NCI-H2029 (cell line): ENCODE measurements at regions not wholly inside any gene's neighbourhood (a gene's known extent, or its start where the extent isn't known, plus 50 kb on each side); places are given as distances from the start of the nearest gene placed in this dataset.

Experiments
- DNase-seq: peaks from one replicate; lab custom pipeline; 2025; lab: John Stamatoyannopoulos, UW

DNA sequence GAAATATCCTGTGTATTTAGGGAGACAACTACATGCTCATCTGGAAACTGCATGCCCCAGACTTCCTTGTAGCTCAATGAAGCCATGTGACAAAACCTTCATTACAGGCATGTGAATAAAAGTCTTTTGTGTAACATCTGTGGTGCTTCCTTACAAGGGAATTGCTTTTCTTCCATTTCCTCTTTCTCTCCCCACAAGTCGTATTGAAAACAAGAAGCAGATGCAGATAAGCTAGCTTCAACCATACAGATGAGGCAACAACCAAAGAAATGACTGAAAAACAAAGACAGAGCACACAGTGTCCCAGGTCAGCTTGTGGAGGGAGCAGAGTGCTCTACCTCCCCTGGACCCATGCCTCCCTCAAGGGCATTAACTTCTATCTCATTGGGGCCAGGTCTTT is 115.8 kb upstream of the INPP4B start:
- DNase-seq, result no peak

DNA sequence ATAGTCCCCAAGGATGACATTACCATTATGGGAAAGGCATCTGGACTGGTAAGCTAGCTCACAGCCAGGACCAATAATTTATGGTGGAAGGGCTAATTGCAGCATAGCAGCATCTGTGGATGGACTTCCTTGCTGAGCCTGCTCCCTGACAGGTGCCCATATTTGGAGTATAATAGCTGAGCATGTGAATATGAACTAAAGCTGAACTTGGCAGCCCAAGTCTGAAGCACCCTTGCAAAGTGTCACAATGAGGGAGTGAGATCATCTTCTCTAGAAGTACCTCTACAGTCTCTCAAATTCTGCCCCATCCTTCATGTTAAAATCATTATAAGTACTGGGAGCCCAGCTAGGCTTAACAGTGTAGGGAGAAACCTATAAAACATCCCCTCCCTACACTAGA is 128.2 kb upstream of the INPP4B start:
- no peak for DNase-seq

DNA sequence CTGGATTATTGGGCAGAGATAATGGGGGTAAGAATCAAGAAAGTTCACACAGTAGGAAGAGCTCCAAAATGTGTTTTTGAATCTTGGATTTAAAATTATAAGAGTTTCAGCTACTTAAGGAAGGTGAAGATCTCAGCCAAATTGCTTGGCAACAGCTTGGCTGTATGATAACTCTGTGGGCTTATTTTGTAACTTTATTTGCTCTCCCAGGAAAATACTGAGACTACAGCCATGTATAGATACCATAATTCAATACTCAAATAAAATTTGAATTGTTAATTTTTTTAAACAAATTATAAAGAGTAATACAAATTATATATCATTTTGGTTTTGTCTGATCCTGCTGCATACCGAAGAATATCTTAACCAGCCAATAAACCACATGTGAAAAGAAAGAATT is 129.5 kb upstream of the INPP4B start:
- no peak for DNase-seq

DNA sequence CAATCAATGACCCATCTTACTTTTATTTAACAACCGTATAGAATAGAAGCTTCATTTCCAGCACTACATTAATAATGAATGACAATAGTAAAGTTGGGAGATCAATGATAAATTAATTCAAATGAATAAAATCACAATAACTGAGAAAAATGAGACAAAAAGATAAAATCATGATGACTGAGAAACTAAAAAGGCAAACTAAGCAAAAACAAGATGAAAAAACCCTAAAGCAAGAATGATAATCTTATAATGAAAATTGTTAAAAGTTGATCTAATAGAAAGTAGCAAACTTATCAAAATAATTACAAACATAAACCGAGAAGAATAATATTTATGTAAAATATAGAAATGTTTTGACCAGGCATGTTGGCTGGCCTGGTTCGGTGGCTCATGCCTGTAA is 130.4 kb upstream of the INPP4B start:
- no peak for DNase-seq

DNA sequence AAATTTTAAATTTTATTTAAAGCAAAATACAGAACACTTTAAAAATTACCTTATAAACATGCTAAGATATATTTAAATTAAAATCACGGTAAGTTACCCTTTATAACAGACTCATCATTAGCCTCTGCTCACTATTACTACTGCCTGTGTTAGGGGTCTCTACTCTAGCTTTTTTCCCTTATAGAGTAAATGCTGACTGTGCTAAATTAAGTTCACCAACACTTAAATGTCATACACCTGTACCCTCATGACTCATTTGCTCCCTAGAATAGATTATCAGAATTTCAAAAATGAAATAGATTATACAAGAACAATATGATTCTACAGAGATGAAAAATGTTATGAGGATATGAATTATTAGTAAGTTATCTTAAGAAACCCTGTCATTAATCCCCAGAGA is 131.1 kb upstream of the INPP4B start:
- no peak for DNase-seq

DNA sequence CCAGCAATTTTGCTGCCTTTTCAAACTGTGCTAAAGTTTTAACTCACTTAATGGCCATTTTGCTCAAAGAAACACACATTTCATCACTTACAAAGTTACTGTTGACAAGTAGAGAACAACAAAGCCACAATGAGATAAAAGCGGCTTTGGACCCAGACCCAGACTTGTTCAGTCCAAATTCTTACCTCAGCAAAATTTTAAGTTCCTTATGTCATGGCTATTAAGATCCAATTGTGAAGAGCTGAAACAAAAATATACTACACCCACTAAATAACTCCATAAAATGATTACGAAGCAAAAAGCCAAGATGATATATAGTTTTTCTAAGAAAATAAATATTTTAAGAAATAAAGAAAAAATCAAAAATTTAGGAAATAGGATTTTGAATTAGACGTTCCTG is 137.0 kb upstream of the INPP4B start:
- no peak for DNase-seq

DNA sequence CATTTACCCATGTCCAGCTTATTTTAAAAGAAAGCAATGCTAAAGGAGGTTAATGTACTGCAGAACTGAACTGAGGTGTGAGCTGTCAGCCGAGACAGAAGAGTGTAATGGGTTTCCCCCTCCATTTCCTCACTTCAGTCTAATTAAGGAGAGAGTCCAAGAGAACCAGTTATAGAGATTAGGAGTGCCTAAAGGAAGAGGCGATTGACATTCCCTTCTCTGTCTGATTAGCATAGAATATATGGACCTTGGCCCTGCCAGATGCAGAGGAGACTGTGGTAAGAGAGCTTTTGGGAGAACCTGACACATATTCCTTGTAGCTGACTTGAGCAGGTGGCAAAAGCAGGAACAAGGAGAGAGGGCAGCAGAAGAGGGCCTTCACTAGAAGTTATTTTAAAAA is 137.5 kb upstream of the INPP4B start:
- no peak for DNase-seq

DNA sequence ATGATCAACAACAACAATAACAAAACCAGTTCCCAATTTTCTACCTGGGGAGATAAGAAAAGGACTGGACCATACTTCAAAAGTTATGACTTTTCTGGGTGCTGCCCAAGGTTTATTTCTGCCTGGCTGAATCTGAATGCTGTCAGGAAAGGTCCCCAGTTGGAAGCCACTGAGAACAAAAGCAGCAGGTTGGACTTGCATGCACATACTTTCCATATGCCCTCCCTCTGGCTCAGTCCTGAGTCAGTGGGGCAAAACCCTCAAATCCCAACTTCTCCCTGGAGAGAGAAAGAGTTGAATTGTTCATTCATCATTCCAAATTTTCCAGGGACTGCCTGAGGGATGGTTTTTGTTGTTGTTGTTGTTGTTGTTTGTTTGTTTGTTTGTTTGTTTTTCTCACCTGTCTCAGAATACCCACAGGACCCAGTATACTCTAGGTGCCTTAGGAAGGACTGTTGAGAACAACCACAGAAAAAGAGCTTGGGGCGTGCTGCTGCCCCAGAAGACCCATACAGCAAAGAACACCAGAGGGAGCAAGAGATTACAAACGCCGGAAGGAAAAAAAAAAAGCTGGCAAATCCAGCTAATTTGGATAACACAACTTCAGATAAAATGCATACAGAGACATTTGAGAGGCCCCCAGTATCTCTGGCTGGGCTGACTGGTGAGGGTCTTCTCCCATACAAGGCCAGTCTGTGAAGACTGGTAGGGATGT is 138.9 kb upstream of the INPP4B start:
- no peak for DNase-seq

DNA sequence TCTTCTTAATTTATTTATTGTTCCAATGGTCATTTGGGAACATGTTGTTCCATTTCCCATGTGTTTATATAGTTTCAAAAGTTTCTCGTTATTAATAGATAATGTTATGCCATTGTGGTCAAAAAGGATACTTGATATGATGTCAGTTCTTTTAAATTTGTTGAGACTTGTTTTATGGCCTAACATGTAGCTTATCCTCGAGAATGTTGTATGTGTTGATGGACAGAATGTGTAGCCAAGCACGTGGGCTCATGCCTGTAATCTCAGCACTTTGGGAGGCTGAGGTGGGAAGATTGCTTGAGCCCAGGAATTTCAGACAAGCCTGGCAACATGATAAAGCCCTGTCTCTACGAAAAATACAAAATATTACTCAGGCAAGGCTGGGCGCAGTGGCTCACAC is 168.5 kb upstream of the USP38 start:
- DNase-seq, result no peak

DNA sequence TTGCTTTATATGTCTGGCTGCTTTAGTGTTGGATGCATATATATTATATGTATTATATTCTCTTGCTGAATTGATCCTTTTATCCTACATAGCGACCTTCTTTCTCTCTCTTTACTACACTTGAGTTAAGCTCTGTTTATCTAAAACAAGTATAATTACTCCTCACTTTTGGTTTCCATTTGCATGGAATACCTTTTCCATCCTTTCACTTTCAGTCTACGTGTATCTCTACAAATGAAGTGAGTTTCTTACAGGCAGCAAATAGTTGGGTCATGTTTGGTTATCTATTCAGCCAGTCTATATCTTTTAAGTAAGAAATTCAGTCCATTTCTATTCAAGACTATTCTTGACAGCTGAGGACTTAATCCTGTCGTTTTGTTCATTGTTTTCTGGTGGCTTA is 167.5 kb upstream of the USP38 start:
- no peak for DNase-seq

DNA sequence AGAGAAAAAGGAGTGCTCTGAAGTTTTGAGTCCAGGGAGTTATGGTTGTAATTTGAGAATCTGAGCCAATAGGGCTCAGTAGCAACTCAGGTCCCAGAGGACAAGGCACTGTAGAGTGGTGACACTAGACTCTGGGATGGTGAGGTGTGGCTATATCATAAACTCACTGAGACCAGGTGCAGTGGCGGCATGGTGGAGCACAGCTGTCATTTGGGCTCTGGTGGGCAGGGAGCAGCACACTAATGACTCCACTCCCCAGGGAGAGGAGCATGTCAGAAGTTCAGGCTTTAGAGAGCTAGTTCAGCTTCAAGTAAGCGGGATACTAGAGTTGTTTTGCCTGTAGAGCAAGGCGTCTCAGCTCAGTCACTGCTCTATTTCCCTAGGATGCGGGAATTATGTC is 165.4 kb upstream of the USP38 start:
- DNase-seq, result no peak

DNA sequence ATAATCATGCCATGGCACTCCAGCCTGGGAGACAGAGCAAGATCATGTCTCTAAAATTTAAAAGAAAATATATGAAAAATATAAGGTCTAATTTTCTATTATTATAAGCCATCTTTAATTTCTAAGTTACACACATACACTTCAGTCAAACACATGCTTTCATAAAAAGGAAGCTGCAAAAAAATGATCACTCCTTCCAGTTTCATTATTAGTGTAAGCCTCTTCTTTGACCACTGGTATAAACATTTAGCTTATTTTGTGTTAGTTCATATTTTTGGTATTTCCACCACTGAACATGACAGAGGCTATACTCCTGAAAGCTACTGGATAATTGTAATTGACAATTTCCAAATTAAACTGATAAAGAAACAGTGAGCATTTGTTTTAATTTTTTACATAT is 163.3 kb upstream of the USP38 start:
- no peak for DNase-seq

DNA sequence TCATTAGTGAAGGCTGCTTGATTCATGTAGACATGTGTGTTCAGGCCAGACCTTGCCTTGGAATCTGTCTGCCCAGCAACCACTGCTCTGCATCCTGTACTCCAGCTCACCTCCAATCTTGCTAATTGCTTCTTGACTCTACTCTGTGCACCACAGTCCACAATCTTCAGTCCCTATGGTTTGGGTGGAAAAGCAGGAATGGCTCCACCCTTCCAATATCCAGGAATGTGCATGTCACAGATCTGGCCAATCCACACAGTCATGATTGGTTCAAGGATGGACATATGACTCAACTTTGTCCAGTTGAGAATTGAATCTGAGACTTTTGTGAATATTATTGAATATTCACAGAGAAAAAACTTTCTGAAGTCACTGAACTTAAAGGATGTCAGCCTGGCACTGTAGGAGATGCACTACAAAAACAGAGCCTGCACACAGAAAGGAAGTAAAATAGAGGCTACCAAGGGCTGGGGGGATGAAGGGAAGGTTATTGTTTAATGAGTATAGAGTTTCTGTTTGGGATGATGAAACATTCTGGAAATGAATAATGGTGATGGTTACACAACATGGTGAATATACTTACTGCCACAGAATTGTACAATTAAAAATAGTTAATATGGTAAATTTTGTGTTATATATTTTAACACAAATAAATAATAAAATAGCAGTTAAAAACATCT is 161.3 kb upstream of the USP38 start:
- no peak for DNase-seq

DNA sequence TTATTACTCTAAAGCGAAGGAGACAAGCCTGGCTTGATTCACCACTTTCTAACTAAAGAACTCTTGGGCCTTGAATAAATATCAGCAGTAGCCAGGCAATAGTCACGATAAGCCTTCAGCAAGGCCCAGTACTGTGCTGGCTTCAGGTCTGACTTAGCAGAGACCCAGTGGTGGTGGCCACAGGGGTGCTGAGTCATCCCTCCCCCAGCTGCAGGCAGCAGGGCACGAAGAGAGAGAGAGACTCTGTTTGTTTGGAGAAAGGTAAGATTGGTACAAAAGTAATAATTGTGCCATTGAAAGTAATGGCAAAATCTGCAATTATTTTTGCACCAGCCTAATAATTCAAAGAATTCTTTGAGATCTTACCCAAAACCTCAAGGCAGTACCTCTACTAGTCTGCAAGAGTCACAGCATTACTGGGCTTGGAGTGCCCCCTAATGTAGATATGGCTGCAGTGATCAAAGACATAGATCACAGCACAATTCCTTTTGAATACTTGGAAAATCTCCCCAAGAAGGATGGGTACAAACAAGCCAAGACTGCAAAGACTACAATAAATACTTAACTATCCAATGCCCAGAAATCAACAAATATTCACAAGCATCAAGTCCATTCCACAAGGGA is 159.5 kb upstream of the USP38 start:
- no peak for DNase-seq

DNA sequence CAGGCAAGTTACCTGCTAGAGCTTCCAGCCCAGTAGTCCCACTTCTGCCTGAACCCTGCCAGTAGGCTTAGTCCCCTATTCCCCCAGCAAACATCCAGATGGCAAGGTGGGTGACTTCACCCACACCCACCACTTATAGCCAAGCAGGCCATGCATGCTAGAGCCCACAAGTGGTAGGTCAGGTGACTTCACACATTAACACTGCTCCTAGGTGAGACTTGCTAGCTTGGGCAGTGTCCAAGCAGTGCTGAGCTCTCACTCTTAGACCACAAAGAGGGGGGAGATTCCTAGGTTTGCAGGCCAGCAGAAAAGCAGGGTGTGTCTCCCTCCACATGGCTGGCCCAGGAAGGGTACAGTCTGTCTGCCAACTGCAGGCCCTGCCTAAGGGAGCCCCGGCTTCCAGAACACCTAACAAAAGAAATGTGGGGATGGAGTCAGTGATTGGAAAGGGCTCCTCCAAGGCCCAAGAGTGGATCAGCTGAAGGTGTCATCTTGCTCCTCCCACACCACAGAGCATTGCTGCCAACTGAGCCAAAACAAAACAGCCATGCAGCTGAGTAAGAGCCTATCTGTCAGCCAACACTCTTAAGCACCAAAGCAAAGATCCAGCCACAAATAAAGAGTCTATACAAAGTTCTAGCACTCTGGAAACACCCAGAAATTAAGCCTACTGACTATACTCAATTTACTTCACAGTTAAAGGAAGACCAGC is 158.1 kb upstream of the USP38 start:
- no peak for DNase-seq

DNA sequence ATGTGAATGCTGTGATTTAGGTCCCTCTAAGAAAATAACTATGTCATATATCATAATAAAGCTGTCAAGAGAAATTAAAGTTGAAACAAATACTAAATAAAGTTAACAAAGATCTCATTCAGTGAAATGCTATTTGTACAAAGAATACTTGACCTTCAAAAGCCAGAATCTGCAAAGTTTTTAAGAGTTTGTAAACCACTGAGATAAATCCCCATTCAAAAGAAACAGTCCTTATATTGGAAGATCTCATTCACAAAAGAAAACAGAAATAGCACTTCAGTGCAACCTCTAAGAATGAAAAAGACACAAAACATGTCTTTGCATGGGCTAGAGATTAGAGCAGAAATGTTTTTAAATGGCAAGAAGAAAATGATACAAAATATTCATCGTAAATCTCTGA is 149.1 kb upstream of the USP38 start:
- no peak for DNase-seq

DNA sequence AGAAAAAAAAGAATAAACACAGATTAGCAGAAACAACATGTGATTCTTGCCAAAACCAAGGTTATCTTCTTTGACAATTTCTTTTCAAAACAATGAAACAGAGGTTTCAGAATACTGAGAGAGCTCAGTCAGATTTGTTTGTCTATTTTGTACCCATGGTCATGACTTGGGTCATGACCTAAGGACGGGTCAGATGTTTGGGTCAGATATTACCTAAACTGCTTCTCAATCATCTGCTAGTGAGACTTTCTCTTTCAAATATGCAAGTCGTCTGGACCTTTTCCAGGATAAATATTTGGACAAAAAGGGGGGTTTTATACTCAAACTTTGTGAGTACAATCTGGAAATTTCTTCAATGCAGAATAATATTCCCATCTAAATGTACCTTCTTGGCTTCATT is 148.3 kb upstream of the USP38 start:
- DNase-seq, result no peak

DNA sequence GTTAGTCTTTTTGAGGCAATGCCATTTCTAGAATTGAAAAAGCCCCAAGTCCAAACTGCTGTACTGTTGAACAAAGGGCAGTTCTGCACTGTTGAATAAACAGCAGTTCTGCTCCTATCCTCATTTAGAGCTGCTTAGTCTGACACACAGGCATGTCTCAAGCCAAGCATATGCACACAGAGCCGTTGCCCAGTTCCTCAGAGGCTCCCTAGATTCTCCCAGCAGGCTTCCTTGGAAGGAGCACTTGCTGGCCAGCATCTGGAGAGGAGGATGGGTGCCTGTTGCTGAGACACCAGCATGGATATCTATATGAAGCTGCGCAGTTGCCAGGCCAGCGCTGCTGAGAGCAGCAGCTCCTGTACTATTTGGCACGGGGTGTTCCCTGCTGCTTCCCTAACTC is 138.3 kb upstream of the USP38 start:
- DNase-seq, result no peak

DNA sequence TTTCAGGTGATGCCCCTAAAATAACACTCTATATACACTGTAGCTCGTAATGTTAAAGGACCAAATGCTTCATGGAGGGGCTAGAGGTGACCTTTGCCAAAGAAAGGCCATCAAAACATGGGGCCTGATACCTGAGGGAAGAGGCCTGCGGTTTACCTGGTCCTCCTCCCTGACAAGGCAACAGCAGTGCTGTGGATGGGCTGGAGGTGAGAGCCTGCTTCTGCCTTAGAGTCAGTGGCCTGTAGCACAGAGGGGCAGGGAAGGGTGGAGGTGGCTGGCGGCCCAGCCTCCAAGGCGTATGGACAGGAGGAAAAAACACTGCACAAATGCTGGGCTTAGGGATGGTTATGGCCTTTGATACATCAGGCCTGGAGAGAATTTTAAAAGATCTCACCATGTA is 137.8 kb upstream of the USP38 start:
- DNase-seq, result no peak

DNA sequence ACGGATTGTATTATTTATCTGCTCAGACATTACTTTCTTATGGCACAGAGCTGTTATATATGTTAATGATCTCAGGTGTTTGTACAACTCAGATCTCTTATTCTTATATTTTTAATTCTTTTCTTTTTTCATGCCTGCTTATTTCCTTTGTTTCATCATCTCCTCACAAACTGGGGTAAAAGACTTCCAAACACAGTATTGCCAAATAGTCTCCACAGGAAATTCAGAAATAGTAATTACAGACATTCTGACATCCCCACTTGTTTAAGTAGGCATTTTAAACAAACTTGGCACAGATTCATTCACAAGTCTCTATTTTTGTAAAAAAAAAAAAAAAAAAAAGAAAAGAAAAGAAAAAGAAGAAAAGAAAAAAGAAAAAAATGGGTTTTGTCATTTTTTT is 129.7 kb upstream of the USP38 start:
- no peak for DNase-seq

DNA sequence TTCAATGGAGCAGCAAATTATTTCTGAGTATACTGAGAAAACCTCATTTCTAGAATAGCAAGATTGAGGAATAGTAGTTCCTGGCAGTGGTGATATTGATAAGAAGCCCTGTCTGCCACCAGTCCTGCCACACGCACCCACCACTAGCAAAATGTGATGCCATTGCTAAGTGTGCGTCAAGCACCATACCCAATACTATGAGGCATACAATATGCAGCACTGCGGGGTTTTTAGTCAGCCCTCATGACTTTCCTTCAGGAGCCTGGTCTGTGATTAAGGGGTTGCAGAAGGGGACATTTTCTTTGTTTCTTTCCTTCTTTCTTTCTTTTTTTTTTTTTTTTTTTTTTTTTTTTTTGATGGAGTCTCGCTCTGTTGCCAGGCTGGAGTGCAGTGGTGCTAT is 128.7 kb upstream of the USP38 start:
- no peak for DNase-seq

DNA sequence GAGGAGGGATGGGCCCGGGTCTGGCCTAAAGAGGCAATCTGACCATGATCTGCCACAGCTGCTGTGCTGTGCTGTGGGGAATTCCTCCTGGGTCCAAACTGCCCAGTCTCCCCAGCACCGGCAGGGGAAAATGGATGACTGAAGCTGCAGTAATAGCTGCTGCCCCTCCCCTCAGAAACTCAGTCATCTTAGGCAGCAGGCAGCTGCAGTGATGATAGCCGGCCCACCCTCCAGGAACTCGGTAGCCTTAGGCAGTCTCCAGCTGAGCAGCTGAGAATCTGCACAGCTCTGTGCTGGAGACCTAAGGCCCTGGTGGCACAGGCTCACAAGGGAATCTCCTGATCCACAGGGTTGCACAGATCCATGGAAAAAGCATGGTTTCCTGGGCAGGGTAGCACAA is 113.4 kb upstream of the USP38 start:
- no peak for DNase-seq

DNA sequence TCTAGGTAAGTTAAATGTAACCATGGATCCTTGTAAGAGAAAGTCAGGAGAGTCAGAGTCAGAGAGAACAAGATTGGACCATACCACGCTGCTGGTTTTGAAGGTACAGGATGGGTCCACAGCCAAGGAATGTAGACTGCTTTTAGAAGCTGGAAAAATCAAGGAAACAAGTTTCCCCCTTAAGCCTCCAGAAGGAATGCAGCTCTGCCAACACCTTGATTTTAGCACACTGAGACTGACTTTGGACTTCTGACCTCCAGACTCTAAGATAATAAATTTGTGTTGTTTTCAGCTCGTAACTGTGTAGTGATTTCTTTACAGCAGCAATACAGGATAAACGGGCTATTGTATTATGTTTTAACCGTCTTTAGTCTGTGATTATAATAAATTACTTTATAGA is 108.0 kb upstream of the USP38 start:
- DNase-seq, result no peak
